Liver (tissue), 8 donors: ENCODE measurements at regions not wholly inside any gene's neighbourhood (a gene's known extent, or its start where the extent isn't known, plus 50 kb on each side); places are given as distances from the start of the nearest gene placed in this dataset.

ENCODE experiments used
- DNase-seq: peaks from one replicate; pipeline ENCODE4 v3.0.0-alpha.2; 2017; ENCODE audit warnings: low spot score
- H3K27ac ChIP-seq, 2 donors: one replicate each; pipeline ENCODE4 v1.7.0; 2013; ENCODE audit warnings: inconsistent platforms in 2 of 2, low read length in 2 of 2, control low read depth in 1 of 2, low read depth in 1 of 2, mild to moderate bottlenecking in 1 of 2
- H3K27me3 ChIP-seq, 4 donors: one replicate each; pipeline versions ENCODE4 v1.6.1 to v1.7.0; 2013; ENCODE audit warnings: low read length in 3 of 4, inconsistent platforms in 1 of 4, mild to moderate bottlenecking in 1 of 4, moderate library complexity in 1 of 4; ENCODE audit not compliant: control insufficient read depth in 4 of 4, insufficient read depth in 4 of 4
- H3K36me3 ChIP-seq, 4 donors: one replicate each; pipeline versions ENCODE4 v1.6.1 to v1.7.0; 2013; ENCODE audit warnings: low read length in 3 of 4, mild to moderate bottlenecking in 3 of 4, low read depth in 1 of 4, moderate library complexity in 1 of 4; ENCODE audit not compliant: control insufficient read depth in 4 of 4, insufficient read depth in 3 of 4
- H3K4me1 ChIP-seq, 4 donors: one replicate each; pipeline versions ENCODE4 v1.6.1 to v1.7.0; 2013; ENCODE audit warnings: low read length in 3 of 4, mild to moderate bottlenecking in 3 of 4, moderate library complexity in 1 of 4; ENCODE audit not compliant: control insufficient read depth in 4 of 4, insufficient read depth in 4 of 4
- H3K4me3 ChIP-seq, 3 donors: one replicate each; pipeline versions ENCODE4 v1.6.1 to v1.7.0; 2013; ENCODE audit warnings: low read length in 3 of 3, control low read depth in 1 of 3, low read depth in 1 of 3, mild to moderate bottlenecking in 1 of 3
- H3K9ac ChIP-seq, 2 donors: one replicate each; pipeline ENCODE4 v1.7.0; 2013; ENCODE audit warnings: low read length in 2 of 2, mild to moderate bottlenecking in 2 of 2, moderate library complexity in 2 of 2, control low read depth in 1 of 2, low read depth in 1 of 2
- H3K9me3 ChIP-seq, 4 donors: one replicate each; pipeline versions ENCODE4 v1.6.1 to v1.7.0; 2013; ENCODE audit warnings: low read length in 3 of 4; ENCODE audit not compliant: control insufficient read depth in 4 of 4
- EGR1 ChIP-seq, 2 donors: IDR thresholded peaks; 2 replicates each; pipeline ENCODE4 v1.6.1; 2016 to 2018; ENCODE audit warnings: antibody characterized with exemption in 2 of 2, low read depth in 2 of 2
- FOXA1 ChIP-seq: IDR thresholded peaks from 2 replicates; pipeline ENCODE4 v1.6.1; 2016; ENCODE audit warnings: antibody characterized with exemption
- FOXA2 ChIP-seq: IDR thresholded peaks from 2 replicates; pipeline ENCODE4 v1.6.1; 2016; ENCODE audit warnings: antibody characterized with exemption
- GABPA ChIP-seq, 2 donors: IDR thresholded peaks in 1 of 2; conservative IDR thresholded peaks in 1 of 2; 2 replicates each; pipeline ENCODE4 v1.6.1; 2016; ENCODE audit warnings: antibody characterized with exemption in 2 of 2, mild to moderate bottlenecking in 1 of 2, moderate library complexity in 1 of 2
- HNF4A ChIP-seq, 2 donors: conservative IDR thresholded peaks; 2 replicates each; pipeline ENCODE4 v1.6.1; 2016; ENCODE audit warnings: antibody characterized with exemption in 2 of 2, mild to moderate bottlenecking in 2 of 2
- HNF4G ChIP-seq: IDR thresholded peaks from 2 replicates; pipeline ENCODE4 v1.6.1; 2016; ENCODE audit warnings: antibody characterized with exemption
- JUND ChIP-seq, 2 donors: IDR thresholded peaks; 2 replicates each; pipeline ENCODE4 v1.6.1; 2016; ENCODE audit warnings: antibody characterized with exemption in 2 of 2
- NR2F2 ChIP-seq: IDR thresholded peaks from 2 replicates; pipeline ENCODE4 v1.6.1; 2016; ENCODE audit warnings: antibody characterized with exemption
- RAD21 ChIP-seq, 2 donors: IDR thresholded peaks; 2 replicates each; pipeline ENCODE4 v1.6.1; 2016; ENCODE audit warnings: antibody characterized with exemption in 2 of 2, mild to moderate bottlenecking in 2 of 2
- RXRA ChIP-seq, 2 donors: IDR thresholded peaks; 2 replicates each; pipeline ENCODE4 v1.6.1; 2017 to 2018; ENCODE audit warnings: antibody characterized with exemption in 2 of 2, mild to moderate bottlenecking in 1 of 2
- SP1 ChIP-seq: IDR thresholded peaks from 2 replicates; pipeline ENCODE4 v1.6.1; 2018; ENCODE audit warnings: antibody characterized with exemption, mild to moderate bottlenecking
- TAF1 ChIP-seq: conservative IDR thresholded peaks from 2 replicates; pipeline ENCODE4 v1.6.1; 2016; ENCODE audit warnings: antibody characterized with exemption, mild to moderate bottlenecking
- YY1 ChIP-seq: IDR thresholded peaks from 2 replicates; pipeline ENCODE4 v1.6.1; 2016; ENCODE audit warnings: antibody characterized with exemption, mild to moderate bottlenecking
- ZBTB33 ChIP-seq: IDR thresholded peaks from 2 replicates; pipeline ENCODE4 v1.6.1; 2016; ENCODE audit warnings: antibody characterized with exemption
- WGBS: extraction: QIAGEN DNeasy Blood & Tissue Kit; methylation state at CpG from one replicate; pipeline ENCODE4 v1.1.7; 2013; 5-methylcytosine and 5-hydroxymethylcytosine counted together
- TF ChIP-seq, protein P1 (sequence below): IDR thresholded peaks from 2 replicates; pipeline ENCODE4 v1.6.1; 2016; ENCODE audit warnings: antibody characterized with exemption, mild to moderate bottlenecking
- TF ChIP-seq, protein P2 (sequence below): fragments of 150-350 bp; IDR thresholded peaks from 2 replicates; pipeline ENCODE4 v1.5.1; 2017; ENCODE audit warnings: improper control_type of control experiment, low read depth, low read length; ENCODE audit not compliant: missing input control
- TF ChIP-seq, protein P3 (sequence below): IDR thresholded peaks from 2 replicates; pipeline ENCODE4 v1.6.1; 2016; ENCODE audit warnings: antibody characterized with exemption
- TF ChIP-seq, protein P4 (sequence below): IDR thresholded peaks from 2 replicates; pipeline ENCODE4 v1.6.1; 2016; ENCODE audit warnings: antibody characterized with exemption
- donor health status: healthy.
- donor health status: healthy.
- donor health status: healthy.
- donor health status: healthy.
- donor health status: healthy.

GRCh38 chr13:50098693-50099092 is 83.4 kb downstream of the KCNRG start:
- no peak overlapping the region for H3K27ac ChIP-seq
- WGBS, result 97% methylated on average over 1 of the region's 1 CpG
- no peaks in the 10 kb centered on the region for H3K27me3 ChIP-seq
- no peak overlapping the region for H3K9ac ChIP-seq
- no peaks in the 10 kb centered on the region for H3K9me3 ChIP-seq
- H3K4me1 ChIP-seq, result peaks cover 0 to 6% (median 2%) of the 10 kb centered on the region in 4 donors
- no peaks in the 10 kb centered on the region for H3K36me3 ChIP-seq
- H3K4me3 ChIP-seq, result no peak overlapping the region
- no peak for DNase-seq
- TF ChIP-seq YY1 (no peak), HNF4G (no peak), ZBTB33 (no peak), NR2F2 (no peak), EGR1 (IDR thresholded peaks at IDR 0.05; ENCODE audit: low read depth in 2 of 2) (no peak), SP1 (no peak), FOXA2 (no peak), RXRA (IDR thresholded peaks at IDR 0.05) (no peak), FOXA1 (no peak), HNF4A (conservative IDR thresholded peaks at IDR 0.05) (no peak), TAF1 (no peak), RAD21 (IDR thresholded peaks at IDR 0.05) (no peak), GABPA (IDR thresholded peaks at IDR 0.05 in 1 of 2, conservative IDR thresholded peaks at IDR 0.05 in 1 of 2) (no peak), JUND (IDR thresholded peaks at IDR 0.05) (no peak)
- TF ChIP-seq, protein P1, sequence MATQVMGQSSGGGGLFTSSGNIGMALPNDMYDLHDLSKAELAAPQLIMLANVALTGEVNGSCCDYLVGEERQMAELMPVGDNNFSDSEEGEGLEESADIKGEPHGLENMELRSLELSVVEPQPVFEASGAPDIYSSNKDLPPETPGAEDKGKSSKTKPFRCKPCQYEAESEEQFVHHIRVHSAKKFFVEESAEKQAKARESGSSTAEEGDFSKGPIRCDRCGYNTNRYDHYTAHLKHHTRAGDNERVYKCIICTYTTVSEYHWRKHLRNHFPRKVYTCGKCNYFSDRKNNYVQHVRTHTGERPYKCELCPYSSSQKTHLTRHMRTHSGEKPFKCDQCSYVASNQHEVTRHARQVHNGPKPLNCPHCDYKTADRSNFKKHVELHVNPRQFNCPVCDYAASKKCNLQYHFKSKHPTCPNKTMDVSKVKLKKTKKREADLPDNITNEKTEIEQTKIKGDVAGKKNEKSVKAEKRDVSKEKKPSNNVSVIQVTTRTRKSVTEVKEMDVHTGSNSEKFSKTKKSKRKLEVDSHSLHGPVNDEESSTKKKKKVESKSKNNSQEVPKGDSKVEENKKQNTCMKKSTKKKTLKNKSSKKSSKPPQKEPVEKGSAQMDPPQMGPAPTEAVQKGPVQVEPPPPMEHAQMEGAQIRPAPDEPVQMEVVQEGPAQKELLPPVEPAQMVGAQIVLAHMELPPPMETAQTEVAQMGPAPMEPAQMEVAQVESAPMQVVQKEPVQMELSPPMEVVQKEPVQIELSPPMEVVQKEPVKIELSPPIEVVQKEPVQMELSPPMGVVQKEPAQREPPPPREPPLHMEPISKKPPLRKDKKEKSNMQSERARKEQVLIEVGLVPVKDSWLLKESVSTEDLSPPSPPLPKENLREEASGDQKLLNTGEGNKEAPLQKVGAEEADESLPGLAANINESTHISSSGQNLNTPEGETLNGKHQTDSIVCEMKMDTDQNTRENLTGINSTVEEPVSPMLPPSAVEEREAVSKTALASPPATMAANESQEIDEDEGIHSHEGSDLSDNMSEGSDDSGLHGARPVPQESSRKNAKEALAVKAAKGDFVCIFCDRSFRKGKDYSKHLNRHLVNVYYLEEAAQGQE, result no peak
- TF ChIP-seq, protein P2, sequence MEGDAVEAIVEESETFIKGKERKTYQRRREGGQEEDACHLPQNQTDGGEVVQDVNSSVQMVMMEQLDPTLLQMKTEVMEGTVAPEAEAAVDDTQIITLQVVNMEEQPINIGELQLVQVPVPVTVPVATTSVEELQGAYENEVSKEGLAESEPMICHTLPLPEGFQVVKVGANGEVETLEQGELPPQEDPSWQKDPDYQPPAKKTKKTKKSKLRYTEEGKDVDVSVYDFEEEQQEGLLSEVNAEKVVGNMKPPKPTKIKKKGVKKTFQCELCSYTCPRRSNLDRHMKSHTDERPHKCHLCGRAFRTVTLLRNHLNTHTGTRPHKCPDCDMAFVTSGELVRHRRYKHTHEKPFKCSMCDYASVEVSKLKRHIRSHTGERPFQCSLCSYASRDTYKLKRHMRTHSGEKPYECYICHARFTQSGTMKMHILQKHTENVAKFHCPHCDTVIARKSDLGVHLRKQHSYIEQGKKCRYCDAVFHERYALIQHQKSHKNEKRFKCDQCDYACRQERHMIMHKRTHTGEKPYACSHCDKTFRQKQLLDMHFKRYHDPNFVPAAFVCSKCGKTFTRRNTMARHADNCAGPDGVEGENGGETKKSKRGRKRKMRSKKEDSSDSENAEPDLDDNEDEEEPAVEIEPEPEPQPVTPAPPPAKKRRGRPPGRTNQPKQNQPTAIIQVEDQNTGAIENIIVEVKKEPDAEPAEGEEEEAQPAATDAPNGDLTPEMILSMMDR, result no peak
- TF ChIP-seq, protein P3, sequence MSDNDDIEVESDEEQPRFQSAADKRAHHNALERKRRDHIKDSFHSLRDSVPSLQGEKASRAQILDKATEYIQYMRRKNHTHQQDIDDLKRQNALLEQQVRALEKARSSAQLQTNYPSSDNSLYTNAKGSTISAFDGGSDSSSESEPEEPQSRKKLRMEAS, result no peak
- TF ChIP-seq, protein P4, sequence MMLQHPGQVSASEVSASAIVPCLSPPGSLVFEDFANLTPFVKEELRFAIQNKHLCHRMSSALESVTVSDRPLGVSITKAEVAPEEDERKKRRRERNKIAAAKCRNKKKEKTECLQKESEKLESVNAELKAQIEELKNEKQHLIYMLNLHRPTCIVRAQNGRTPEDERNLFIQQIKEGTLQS, result no peak
